Endothelial cell of umbilical vein (primary cell): ENCODE measurements at regions not wholly inside any gene's neighbourhood (a gene's known extent, or its start where the extent isn't known, plus 50 kb on each side); places are given as distances from the start of the nearest gene placed in this dataset.

Experiments
- BruUV-seq: library from RNA; stranded (reverse); fragments of 400-500 nt; replicated peaks from 2 replicates; lab custom pipeline; 2021; lab: Mats Ljungman, UMichigan
- CTCF ChIA-PET: fragments of 300-600, 350-600 bp; sonication (Branson Sonifier 250); formaldehyde crosslinking; loops from one replicate; lab custom pipeline; 2021; ENCODE audit warnings: antibody characterized with exemption, inconsistent platforms; lab: Charles Lee
- POLR2A ChIA-PET: fragments of 300-600, 350-600 bp; sonication (Branson Sonifier 250); formaldehyde crosslinking; loops from one replicate; lab custom pipeline; 2021; ENCODE audit warnings: antibody characterized with exemption, inconsistent platforms; lab: Charles Lee
- DNase-seq: peaks from one replicate; pipeline ENCODE4 v3.0.0-alpha.2; 2011; ENCODE audit warnings: low read depth, low spot score
- FAIRE-seq: peaks from 2 replicates; lab custom pipeline; 2011; peaks lifted over from hg19 to GRCh38; lab: Jason Lieb, UNC
- H2AFZ ChIP-seq: 2 replicates; pipeline ENCODE4 v1.6.0; 2012; ENCODE audit warnings: low read depth, low read length, control low read depth, inconsistent platforms
- H3K27ac ChIP-seq: 2 replicates; pipeline ENCODE4 v1.5.1; 2011; ENCODE audit warnings: low read depth, mild to moderate bottlenecking, control low read depth, low read length, moderate library complexity; ENCODE audit not compliant: insufficient read depth
- H3K27me3 ChIP-seq, 2 experiments: 2 replicates each; pipeline versions ENCODE4 v1.6.0 to v1.6.1; 2011; ENCODE audit warnings: low read length in 2 of 2, mixed read lengths in 1 of 2; ENCODE audit not compliant: control insufficient read depth in 2 of 2, insufficient read depth in 2 of 2
- H3K36me3 ChIP-seq, 2 experiments: 2 replicates in 1 of 2; 3 replicates in 1 of 2; pipeline ENCODE4 v1.5.1; 2011; ENCODE audit warnings: low read length in 2 of 2, mild to moderate bottlenecking in 1 of 2, moderate library complexity in 1 of 2; ENCODE audit not compliant: control insufficient read depth in 2 of 2, insufficient read depth in 2 of 2; ENCODE audit errors: extremely low read depth in 1 of 2
- H3K4me1 ChIP-seq: 3 replicates; pipeline ENCODE4 v1.5.1; 2011; ENCODE audit warnings: mild to moderate bottlenecking, low read length; ENCODE audit not compliant: control insufficient read depth, insufficient read depth; ENCODE audit errors: extremely low read depth
- H3K4me2 ChIP-seq: 2 replicates; pipeline ENCODE4 v1.6.1; 2011; ENCODE audit warnings: low read length, control low read depth, mixed read lengths; ENCODE audit not compliant: insufficient read depth
- H3K4me3 ChIP-seq, 3 experiments: fragments of 200-600 bp in 1 of 3; sonication (generic), shearing (Covaris generic) in 1 of 3; replicated peaks in 1 of 3; 2 replicates each; pipeline ENCODE4 v1.5.1; 2011 to 2016; ENCODE audit warnings: control low read depth in 3 of 3, low read length in 3 of 3, mild to moderate bottlenecking in 2 of 3, inconsistent platforms in 1 of 3, low read depth in 1 of 3, moderate library complexity in 1 of 3; ENCODE audit not compliant: insufficient read depth in 1 of 3
- H3K79me2 ChIP-seq: 2 replicates; pipeline ENCODE4 v1.6.0; 2012; ENCODE audit warnings: low read length, inconsistent platforms; ENCODE audit not compliant: control insufficient read depth, insufficient read depth
- H3K9ac ChIP-seq: replicated peaks from 2 replicates; pipeline ENCODE3; 2011; ENCODE audit warnings: low read length, control low read depth; ENCODE audit not compliant: insufficient read depth; ENCODE audit errors: extremely low read depth
- H3K9me1 ChIP-seq: replicated peaks from 3 replicates; pipeline ENCODE4 v1.6.0; 2011; ENCODE audit warnings: mild to moderate bottlenecking, low read length; ENCODE audit not compliant: control insufficient read depth, insufficient read depth; ENCODE audit errors: extremely low read depth
- H3K9me3 ChIP-seq: replicated peaks from 2 replicates; pipeline ENCODE4 v1.5.1; 2012; ENCODE audit warnings: low read length, inconsistent platforms; ENCODE audit not compliant: control insufficient read depth, insufficient read depth
- H4K20me1 ChIP-seq: replicated peaks from 2 replicates; pipeline ENCODE3; 2011; ENCODE audit warnings: mild to moderate bottlenecking, low read length; ENCODE audit not compliant: control insufficient read depth, insufficient read depth; ENCODE audit errors: extremely low read depth
- EZH2 ChIP-seq: IDR thresholded peaks from 2 replicates; pipeline ENCODE4 v1.6.1; 2012; ENCODE audit warnings: borderline replicate concordance, low read depth, mild to moderate bottlenecking, moderate library complexity, low read length, inconsistent platforms; ENCODE audit not compliant: severe bottlenecking
- FOS ChIP-seq: IDR thresholded peaks from 2 replicates; pipeline ENCODE4 v1.6.1; 2011; ENCODE audit warnings: mild to moderate bottlenecking, low read length, moderate library complexity, borderline replicate concordance; ENCODE audit not compliant: insufficient read depth
- GATA2 ChIP-seq: IDR thresholded peaks from 2 replicates; pipeline ENCODE4 v1.7.0; 2011; ENCODE audit warnings: low read depth, mild to moderate bottlenecking, moderate library complexity, mixed read lengths, low read length; ENCODE audit not compliant: insufficient read length, insufficient read depth
- JUN ChIP-seq: IDR thresholded peaks from 2 replicates; pipeline ENCODE4 v1.6.1; 2011; ENCODE audit warnings: borderline replicate concordance, low read depth; ENCODE audit not compliant: insufficient read length, insufficient read depth
- MAX ChIP-seq: IDR thresholded peaks from 2 replicates; pipeline ENCODE4 v1.6.1; 2011; ENCODE audit not compliant: insufficient read depth, insufficient read length
- MYC ChIP-seq: IDR thresholded peaks from one replicate; pipeline ENCODE4 v1.6.1; 2011; ENCODE audit warnings: mild to moderate bottlenecking, low read depth, low read length
- POLR2A ChIP-seq: IDR thresholded peaks from 2 replicates; pipeline ENCODE4 v1.6.1; 2012; ENCODE audit warnings: low read depth, mild to moderate bottlenecking, control low read depth, low read length
- POLR2AphosphoS5 ChIP-seq: IDR thresholded peaks from 2 replicates; pipeline ENCODE4 v1.6.1; 2012; ENCODE audit warnings: low read depth, mild to moderate bottlenecking, control low read depth, low read length, moderate library complexity; ENCODE audit not compliant: insufficient read depth
- dilution Hi-C: fragments of 300-500 bp; cut with MboI; formaldehyde crosslinking; loops from one replicate; pipeline ENCODE4 v1.15.0; 2019; ENCODE audit warnings: low sequenced_read_pairs; ENCODE audit not compliant: extremely low pct_ligation_motif_present
- intact Hi-C: fragments of 100-400 bp; cut with micrococcal nuclease; formaldehyde crosslinking; loops from one replicate; pipeline ENCODE4 v1.10.0; 2022
- TF ChIP-seq, protein P1 (sequence below), 2 donors: IDR thresholded peaks; 1 replicate in 1 of 2; 2 replicates in 1 of 2; pipeline ENCODE4 v1.5.1; 2011; ENCODE audit warnings: low read length in 2 of 2, mild to moderate bottlenecking in 2 of 2, moderate library complexity in 2 of 2, control low read depth in 1 of 2, inconsistent platforms in 1 of 2, low read depth in 1 of 2; ENCODE audit not compliant: insufficient read depth in 1 of 2; ENCODE audit errors: extremely low read depth in 1 of 2

DNA sequence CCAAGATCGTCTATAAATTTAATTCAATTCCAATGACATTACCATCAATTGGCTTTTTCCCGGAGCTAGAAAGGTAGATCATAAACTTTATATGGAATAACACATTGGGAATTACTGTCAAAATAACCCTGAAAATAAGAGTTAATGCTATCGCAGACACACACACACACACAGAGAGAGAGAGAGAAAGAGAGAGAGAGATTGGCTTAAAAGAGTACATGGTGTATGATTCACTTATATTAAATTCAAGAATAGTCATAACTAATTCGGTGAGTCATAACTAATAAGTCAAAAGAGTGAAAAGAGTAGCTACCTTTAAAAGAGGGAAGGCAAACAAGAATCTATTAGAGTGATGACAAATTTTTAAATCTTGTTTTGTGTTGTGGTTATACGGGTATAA is 425.5 kb downstream of the TBC1D32 start:
- ChIA-PET CTCF (no interaction called here), POLR2A (no interaction called here)
- no TSS peak for BruUV-seq
- no peaks in the 10 kb centered on the region for H3K36me3 ChIP-seq
- no peak overlapping the region for H2AFZ ChIP-seq
- no peaks in the 10 kb centered on the region for H3K9me1 ChIP-seq
- H3K27me3 ChIP-seq, result no peaks in the 10 kb centered on the region
- H3K4me3 ChIP-seq, result no peak overlapping the region
- no peak overlapping the region for H3K27ac ChIP-seq
- H3K9ac ChIP-seq, result no peak overlapping the region
- DNase-seq (no peak), FAIRE-seq (no peak)
- intact Hi-C loops, result no loop called here
- dilution Hi-C loops, result no loop called here
- H4K20me1 ChIP-seq, result no peaks in the 10 kb centered on the region
- TF ChIP-seq MAX, result no peak
- no peak for TF ChIP-seq MYC
- no peak for TF ChIP-seq GATA2
- TF ChIP-seq FOS, result no peak
- H3K4me2 ChIP-seq, result no peak overlapping the region
- no peaks in the 10 kb centered on the region for H3K79me2 ChIP-seq
- H3K9me3 ChIP-seq, result no peaks in the 10 kb centered on the region
- H3K4me1 ChIP-seq, result no peaks in the 10 kb centered on the region

- Histone ChIP-seq H3K4me3 (no peak overlapping the region), H3K27ac (no peak overlapping the region), H3K4me2 (no peak overlapping the region), H3K4me1 (no peaks in the 10 kb centered on the region), H3K27me3 (no peaks in the 10 kb centered on the region), H3K79me2 (no peaks in the 10 kb centered on the region), H3K9me3 (no peaks in the 10 kb centered on the region), H4K20me1 (no peaks in the 10 kb centered on the region), H2AFZ (no peak overlapping the region), H3K9ac (no peak overlapping the region), H3K9me1 (no peaks in the 10 kb centered on the region), H3K36me3 (no peaks in the 10 kb centered on the region)
- intact Hi-C loops, result no loop called here
- TF ChIP-seq JUN (no peak), POLR2A (no peak), POLR2AphosphoS5 (no peak), MYC (no peak), FOS (no peak), EZH2 (no peak), MAX (no peak), GATA2 (no peak)
- TF ChIP-seq, protein P1, sequence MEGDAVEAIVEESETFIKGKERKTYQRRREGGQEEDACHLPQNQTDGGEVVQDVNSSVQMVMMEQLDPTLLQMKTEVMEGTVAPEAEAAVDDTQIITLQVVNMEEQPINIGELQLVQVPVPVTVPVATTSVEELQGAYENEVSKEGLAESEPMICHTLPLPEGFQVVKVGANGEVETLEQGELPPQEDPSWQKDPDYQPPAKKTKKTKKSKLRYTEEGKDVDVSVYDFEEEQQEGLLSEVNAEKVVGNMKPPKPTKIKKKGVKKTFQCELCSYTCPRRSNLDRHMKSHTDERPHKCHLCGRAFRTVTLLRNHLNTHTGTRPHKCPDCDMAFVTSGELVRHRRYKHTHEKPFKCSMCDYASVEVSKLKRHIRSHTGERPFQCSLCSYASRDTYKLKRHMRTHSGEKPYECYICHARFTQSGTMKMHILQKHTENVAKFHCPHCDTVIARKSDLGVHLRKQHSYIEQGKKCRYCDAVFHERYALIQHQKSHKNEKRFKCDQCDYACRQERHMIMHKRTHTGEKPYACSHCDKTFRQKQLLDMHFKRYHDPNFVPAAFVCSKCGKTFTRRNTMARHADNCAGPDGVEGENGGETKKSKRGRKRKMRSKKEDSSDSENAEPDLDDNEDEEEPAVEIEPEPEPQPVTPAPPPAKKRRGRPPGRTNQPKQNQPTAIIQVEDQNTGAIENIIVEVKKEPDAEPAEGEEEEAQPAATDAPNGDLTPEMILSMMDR (IDR thresholded peaks at IDR 0.05; ENCODE audit: extremely low read depth in 1 of 2, insufficient read depth in 1 of 2, low read depth in 1 of 2, low read length in 2 of 2), result no peak
- dilution Hi-C loops, result no loop called here
- BruUV-seq, result no TSS peak
- CTCF ChIA-PET, result no interaction called here
- POLR2A ChIA-PET, result no interaction called here
- DNase-seq (no peak), FAIRE-seq (no peak)
Measured at GRCh38 chr6:120903836-120904235, 430.4 kb downstream of the TBC1D32 start.
